ENCODE measurements at regions not wholly inside any gene's neighbourhood (a gene's known extent, or its start where the extent isn't known, plus 50 kb on each side); places are given as distances from the start of the nearest gene placed in this dataset.

- Histone ChIP-seq H3K4me3 (ENCODE audit: low read depth in 1 of 3, low read length in 3 of 3) (no peak overlapping the region), H3K36me3 (ENCODE audit: control insufficient read depth in 4 of 4, insufficient read depth in 3 of 4, low read depth in 1 of 4, low read length in 3 of 4) (no peaks in the 10 kb centered on the region), H3K9ac (ENCODE audit: low read depth in 1 of 2, low read length in 2 of 2) (no peak overlapping the region), H3K27ac (ENCODE audit: low read depth in 1 of 2, low read length in 2 of 2) (no peak overlapping the region), H3K4me1 (ENCODE audit: control insufficient read depth in 4 of 4, insufficient read depth in 4 of 4, low read length in 3 of 4) (no peaks in the 10 kb centered on the region), H3K27me3 (ENCODE audit: control insufficient read depth in 4 of 4, insufficient read depth in 4 of 4, low read length in 3 of 4) (no peaks in the 10 kb centered on the region), H3K9me3 (ENCODE audit: control insufficient read depth in 4 of 4, low read length in 3 of 4) (no peaks in the 10 kb centered on the region)
- no peak for DNase-seq (ENCODE audit: low spot score)
- 80% methylated on average over 3 of the region's 3 CpGs for WGBS
- no peak for TF ChIP-seq REST (IDR thresholded peaks at IDR 0.05)
- no peak for TF ChIP-seq GABPA (IDR thresholded peaks at IDR 0.05 in 1 of 2, conservative IDR thresholded peaks at IDR 0.05 in 1 of 2)
- TF ChIP-seq RXRA (IDR thresholded peaks at IDR 0.05) = no peak
- TF ChIP-seq SP1 (IDR thresholded peaks at IDR 0.05) = no peak
- TF ChIP-seq FOXA2 (IDR thresholded peaks at IDR 0.05) = no peak
- TF ChIP-seq ZBTB33 (IDR thresholded peaks at IDR 0.05) = no peak
- TF ChIP-seq YY1 (IDR thresholded peaks at IDR 0.05) = no peak
- TF ChIP-seq RAD21 (IDR thresholded peaks at IDR 0.05) = no peak
- no peak for TF ChIP-seq FOXA1 (IDR thresholded peaks at IDR 0.05)
- no peak for TF ChIP-seq ATF3 (IDR thresholded peaks at IDR 0.05)
- no peak for TF ChIP-seq MAX (IDR thresholded peaks at IDR 0.05)
- TF ChIP-seq NR2F2 (IDR thresholded peaks at IDR 0.05) = no peak
- no peak for TF ChIP-seq HNF4A (conservative IDR thresholded peaks at IDR 0.05)
- no peak for TF ChIP-seq JUND (IDR thresholded peaks at IDR 0.05)
- TF ChIP-seq HNF4G (IDR thresholded peaks at IDR 0.05) = no peak
- no peak for TF ChIP-seq EGR1 (IDR thresholded peaks at IDR 0.05; ENCODE audit: low read depth in 2 of 2)
- TF ChIP-seq CTCF (IDR thresholded peaks at IDR 0.05; ENCODE audit: low read depth, low read length, missing input control) = no peak
- TF ChIP-seq TAF1 (conservative IDR thresholded peaks at IDR 0.05) = no peak
Measured at GRCh38 chr10:10365676-10366075, 652.0 kb upstream of the CELF2 start.
